Kidney tubule cell (primary cell): ENCODE measurements at regions not wholly inside any gene's neighbourhood (a gene's known extent, or its start where the extent isn't known, plus 50 kb on each side); places are given as distances from the start of the nearest gene placed in this dataset.

Experiments
- DNase-seq: peaks from one replicate; pipeline ENCODE4 v3.0.0-alpha.2; 2018; ENCODE audit warnings: low spot score

- peak; percentile 67 for DNase-seq
Observed at GRCh38 chr6:15876406-15876805, 213.6 kb upstream of the DTNBP1 start.

GRCh38 chr6:15875797-15876196 is 213.0 kb upstream of the DTNBP1 start:
- no peak for DNase-seq

GRCh38 chr6:15874821-15875220 is 212.0 kb upstream of the DTNBP1 start:
- DNase-seq = peak; percentile 17

GRCh38 chr6:15874326-15874725 is 211.5 kb upstream of the DTNBP1 start:
- no peak for DNase-seq

- peak; percentile 50 for DNase-seq
Observed at GRCh38 chr6:15872241-15873103, 209.6 kb upstream of the DTNBP1 start.

GRCh38 chr6:15871276-15871675 is 208.4 kb upstream of the DTNBP1 start:
- DNase-seq = no peak

- DNase-seq = no peak
Observed at GRCh38 chr6:15870333-15871043, 207.7 kb upstream of the DTNBP1 start.

GRCh38 chr6:15864708-15865062 is 201.9 kb upstream of the DTNBP1 start:
- no peak for DNase-seq

GRCh38 chr6:15864038-15864707 is 201.3 kb upstream of the DTNBP1 start:
- DNase-seq = peak; percentile 6

- no peak for DNase-seq
Observed at GRCh38 chr6:15862810-15863209, 200.0 kb upstream of the DTNBP1 start.

GRCh38 chr6:15861486-15861885 is 198.7 kb upstream of the DTNBP1 start:
- DNase-seq = no peak

- no peak for DNase-seq
Observed at GRCh38 chr6:15854826-15855710, 192.2 kb upstream of the DTNBP1 start.

- no peak for DNase-seq
Observed at GRCh38 chr6:15854378-15854777, 191.6 kb upstream of the DTNBP1 start.

GRCh38 chr6:15853259-15853658 is 190.4 kb upstream of the DTNBP1 start:
- no peak for DNase-seq

GRCh38 chr6:15852289-15852688 is 189.5 kb upstream of the DTNBP1 start:
- DNase-seq = no peak

GRCh38 chr6:15849395-15849794 is 186.6 kb upstream of the DTNBP1 start:
- DNase-seq = no peak

- no peak for DNase-seq
Observed at GRCh38 chr6:15845492-15845891, 182.7 kb upstream of the DTNBP1 start.

- DNase-seq = no peak
Observed at GRCh38 chr6:15843764-15844163, 180.9 kb upstream of the DTNBP1 start.

- DNase-seq = no peak
Observed at GRCh38 chr6:15843226-15843625, 180.4 kb upstream of the DTNBP1 start.

GRCh38 chr6:15842727-15843117 is 179.9 kb upstream of the DTNBP1 start:
- DNase-seq = no peak

GRCh38 chr6:15841937-15842726 is 179.3 kb upstream of the DTNBP1 start:
- no peak for DNase-seq
